Dermis blood vessel endothelial cell (primary cell): ENCODE measurements at regions not wholly inside any gene's neighbourhood (a gene's known extent, or its start where the extent isn't known, plus 50 kb on each side); places are given as distances from the start of the nearest gene placed in this dataset.

Source experiments
- DNase-seq: peaks from one replicate; pipeline ENCODE4 v3.0.0; 2010

DNA sequence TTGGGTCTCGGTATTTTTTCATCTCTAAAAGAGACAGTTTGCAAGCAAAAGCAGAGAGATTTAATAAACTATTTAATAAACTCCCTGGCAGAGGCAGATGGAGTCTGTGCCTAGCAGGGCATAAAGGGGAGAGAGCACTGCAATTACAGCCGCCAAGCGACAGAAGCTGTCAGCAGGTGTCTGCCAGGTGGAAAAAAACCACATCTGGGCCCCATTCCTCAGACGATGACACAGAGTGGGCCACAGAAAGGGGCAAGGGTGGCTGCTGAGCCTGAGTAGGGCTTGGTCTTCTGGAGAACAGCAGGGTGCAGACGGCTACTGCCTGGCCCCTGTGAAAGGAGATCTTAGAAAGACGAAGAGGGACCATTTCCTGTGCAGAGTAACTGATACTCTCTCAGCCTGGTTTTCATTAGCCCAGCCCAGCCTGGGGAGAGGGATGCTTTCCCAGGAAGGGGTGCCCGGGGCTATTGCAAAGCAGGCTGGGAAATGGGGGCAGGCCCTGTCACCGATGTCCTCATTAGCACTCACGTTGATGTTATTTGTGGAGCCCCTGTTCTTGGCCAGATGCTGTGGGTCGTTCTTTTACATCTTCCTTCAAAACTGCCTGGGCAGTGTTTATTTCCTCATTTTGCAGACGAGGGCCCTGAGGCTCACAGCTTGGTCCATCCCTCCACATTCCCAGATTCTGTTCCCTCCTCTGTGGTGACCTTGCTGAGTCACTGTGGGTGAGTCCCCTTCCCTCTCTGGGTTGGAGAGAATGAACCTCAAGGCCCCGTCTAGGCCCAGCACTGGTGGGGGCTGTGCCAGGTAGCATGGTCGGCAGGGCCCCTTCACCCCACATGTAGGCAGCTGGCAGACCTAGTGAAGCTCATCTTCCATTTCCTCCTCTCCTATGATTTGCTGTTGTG, 472.7 kb downstream of the PTPRU start:
- peak; percentile 69 for DNase-seq

DNA sequence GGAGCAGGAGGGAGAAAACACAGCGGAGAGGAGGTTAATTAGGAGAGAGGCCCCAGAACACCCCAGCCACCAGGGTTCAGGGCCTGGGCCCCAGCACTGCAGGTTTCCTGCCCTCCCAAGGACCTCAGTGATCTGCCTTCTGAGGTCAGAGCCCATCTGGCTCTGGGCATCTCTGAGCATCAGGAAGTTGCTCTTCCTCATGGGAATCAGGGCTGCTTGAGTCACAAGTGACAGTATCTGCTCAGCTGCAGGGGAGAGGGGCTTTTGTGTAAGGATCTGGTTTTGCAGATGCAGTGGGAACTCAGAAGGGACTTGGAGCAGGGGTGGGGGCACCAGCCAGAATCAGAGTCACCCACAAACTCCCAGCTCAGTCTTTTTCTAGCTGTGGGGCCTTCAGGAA, 472.1 kb downstream of the PTPRU start:
- DNase-seq = peak; percentile 80

DNA sequence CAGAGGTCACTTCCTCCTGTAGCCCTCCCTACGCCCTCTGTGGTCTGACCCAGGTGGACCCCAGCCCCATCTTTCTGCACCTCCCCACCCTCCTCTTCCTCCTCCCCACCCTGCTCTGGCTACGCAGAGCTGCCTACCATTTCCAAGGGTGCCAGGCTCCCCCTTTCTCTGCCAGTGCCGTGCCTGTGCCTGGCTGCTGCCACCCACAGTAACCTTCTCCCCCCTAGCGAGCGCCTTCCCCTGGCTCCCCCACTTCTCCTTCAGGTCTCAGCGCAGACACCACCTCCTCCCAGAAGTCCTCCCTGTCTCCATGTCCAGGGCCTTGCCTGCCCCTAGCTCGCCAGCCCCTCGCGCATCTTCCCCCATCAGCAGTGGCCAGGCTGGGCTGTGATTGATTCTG, 471.5 kb downstream of the PTPRU start:
- DNase-seq = no peak

DNA sequence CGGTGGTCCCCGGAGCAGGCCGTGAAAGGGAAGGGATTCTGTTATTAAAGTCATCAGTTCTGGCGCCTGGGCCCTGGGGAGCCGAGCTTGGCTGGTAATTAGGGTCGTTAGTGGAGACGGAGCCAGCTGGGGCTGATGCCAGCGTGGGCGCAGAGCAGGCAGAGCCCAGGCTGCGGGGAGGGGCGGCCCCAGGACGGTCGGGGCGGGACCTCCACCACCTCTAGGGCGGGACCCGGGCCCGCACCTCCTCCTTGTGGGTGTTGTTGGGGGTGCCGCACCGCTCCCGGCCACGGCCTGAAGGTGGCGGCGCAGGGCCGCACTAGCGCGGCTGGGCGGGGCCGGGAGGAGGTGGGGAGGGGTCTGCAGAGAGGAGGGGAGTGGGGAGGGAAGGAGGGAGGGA, 470.6 kb downstream of the PTPRU start:
- peak; percentile 76 for DNase-seq

DNA sequence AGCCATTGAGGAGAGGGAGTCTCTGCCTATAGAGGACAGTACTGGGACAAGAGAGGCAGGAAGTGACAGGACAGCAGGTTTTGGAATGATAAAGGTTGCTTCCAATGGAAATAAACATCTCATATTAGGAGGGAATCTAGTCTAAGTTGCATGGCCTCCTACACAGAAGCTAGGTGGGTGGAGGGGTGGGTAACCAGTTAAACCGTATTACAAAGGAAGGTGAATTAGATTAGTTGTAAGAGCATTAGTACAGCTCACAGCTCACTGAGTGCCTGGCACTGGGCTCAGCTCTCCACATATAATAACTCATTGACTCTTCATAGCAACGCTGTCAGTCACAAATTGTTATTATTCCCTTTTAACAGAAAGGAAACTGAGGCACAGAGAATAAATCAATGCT, 468.1 kb downstream of the PTPRU start:
- no peak for DNase-seq

DNA sequence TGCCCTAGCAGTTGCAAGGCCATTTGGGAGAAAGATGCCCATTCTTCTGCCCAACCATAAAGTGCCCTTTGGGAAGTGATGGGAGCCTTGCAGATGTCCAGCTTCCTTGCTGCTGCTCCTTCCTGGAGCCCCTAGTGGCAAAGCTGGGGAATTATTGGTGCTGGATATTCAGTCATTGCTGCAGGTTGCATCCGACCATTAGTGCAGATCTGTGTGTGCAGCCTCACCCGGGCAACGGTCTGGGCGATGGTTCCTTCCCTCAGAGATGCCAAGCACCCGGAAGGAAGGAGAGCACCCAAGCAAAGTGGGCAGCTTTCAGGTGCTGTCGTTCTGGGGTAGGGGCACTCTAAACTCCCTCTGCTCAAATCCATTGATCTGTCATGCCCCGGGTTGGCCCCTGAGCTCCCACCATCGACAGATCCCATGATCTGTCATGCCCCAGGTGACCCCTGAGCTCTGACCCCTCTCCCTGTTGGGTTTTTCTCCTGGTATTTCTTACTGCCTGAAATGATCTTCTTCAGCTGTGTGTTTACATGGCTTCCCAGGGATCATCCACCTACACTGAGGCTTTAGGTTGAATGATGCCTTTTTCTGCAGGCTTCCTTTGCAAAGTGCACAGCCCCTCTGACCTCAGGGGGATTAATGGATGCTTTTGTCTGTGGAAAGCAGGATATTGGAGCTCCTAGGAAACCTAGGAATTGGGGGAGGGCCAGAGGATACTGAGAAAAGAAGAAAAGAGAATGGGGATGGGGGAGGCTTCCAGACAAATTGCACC, 467.5 kb downstream of the PTPRU start:
- peak; percentile 71 for DNase-seq

DNA sequence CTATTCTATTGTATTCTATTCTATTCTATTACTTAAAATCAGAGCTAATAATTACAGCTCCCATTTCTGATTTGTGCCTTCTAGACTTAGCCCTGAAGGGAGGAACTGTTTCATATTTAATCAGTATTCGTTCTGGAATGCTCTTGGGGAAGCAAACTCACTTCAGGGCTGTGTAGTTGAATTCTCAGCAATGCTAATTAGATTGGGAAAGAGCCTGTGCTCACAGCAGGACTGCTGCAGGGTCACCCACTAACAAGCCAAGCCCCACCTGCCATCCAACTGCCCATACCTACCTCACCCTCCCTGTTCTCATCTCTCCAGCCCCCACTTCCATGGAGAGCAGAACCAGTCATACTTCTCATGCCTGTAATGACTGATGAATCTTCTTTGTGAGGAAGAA, 464.2 kb downstream of the PTPRU start:
- no peak for DNase-seq

DNA sequence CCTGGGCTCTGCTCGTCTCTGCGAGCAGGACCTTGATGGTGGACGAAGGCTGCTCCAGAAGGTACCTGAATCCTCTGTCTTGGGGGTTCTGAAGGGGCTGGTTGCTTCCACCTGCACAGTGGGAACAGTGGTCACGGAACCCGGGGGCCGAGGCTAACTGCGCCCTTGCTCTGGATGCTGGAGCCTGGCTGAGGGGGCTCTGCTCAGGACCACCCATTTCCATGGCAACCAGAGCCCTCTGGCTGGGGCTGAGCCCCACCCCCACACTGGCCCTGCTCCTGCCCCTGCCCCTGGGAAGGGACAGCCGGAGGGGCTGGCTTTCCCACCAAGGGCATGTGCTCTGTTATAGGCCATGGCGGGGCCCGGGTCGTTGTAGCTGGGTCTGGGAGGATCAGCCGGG, 462.3 kb downstream of the PTPRU start:
- no peak for DNase-seq

DNA sequence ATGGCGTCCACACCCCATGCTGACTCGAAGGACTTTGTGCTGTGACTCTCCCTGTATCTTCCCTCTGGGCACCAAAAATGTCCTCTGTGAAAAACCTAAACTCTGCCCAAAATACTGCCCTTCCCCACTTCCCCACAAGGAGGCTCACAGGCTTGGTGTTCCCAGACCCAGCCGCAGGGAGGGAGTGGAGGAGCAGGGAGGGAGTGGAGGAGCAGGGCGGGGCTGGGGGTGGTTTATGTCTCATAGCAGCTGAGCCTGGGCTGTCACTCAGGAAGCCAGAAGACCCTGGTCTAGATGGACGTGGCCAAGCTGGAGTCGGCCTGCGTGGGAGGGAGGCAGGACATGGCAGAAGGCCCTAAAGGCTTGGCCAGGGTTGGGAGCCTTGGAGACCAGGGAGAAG, 461.7 kb downstream of the PTPRU start:
- peak; percentile 53 for DNase-seq

DNA sequence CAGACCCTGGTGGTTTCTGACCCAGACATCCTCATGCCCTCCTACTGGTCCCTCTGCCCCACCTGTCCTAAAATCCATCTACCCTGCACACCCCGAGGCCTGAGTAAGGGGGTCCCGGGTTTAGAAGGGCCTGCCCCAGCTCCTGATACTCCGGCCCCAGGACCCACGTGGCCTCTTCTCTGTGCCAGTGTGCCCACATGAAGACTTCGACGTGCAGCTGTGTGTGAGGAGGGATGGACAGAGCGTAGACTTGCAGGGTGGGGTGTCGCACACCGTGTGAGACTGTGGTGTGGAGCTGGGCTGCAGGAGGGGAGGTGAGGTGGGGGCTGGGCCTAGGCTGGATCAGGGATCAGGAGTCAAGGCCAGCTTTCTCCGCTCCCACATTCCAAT, 461.1 kb downstream of the PTPRU start:
- DNase-seq = no peak

DNA sequence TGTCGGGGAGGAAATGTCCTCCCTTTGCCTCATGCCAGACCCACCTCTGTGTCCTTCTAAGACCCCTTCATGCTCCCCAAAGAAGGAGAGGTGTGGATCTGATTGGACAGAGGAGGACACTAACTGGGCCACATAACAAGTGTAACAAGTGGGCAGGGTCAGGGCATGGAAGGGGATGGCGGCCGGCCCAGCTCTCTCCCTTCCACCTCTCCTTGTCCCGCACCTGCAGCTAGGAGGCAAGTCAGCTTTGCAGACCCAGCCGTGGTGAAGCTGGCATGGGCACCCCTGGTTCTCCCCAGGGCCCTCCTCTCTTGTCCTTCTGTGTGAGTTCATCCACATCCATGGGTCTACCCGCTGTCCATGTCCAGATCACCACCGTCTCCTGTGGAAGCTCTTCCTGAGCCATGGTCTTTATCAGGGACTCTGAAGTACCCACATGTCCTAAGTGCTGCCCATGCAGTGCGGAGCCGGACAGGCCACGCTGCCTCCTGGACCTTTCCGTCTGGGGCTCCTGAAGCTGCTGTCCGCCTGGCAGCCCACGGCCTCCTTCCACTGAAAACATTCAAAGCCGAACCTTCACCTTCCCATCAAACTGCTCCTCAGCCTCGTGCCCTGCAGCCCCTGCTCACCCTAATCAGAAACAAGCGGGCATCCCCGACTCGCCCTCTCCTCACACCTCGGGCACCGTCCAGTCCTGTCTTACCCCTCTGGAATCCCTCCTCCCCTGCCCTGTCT, 460.5 kb downstream of the PTPRU start:
- no peak for DNase-seq

DNA sequence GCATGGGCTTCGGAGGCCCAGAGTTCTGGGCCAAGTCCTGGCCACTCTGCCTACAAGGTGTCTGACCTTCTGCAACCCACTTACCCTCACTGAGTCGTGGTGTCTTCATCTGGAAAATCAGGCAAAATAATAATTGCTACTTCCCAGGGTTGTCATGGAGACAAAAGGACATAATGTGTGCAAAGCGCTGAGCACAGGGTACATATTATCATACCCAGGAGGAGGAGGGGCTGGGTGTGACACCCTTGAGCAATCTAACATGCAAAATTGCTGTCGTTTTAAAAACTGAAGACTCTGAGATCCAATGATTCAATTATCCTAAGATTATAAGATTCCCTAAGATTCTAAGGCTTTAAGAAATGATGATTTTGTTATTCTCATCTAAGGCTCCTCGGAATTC, 459.5 kb downstream of the PTPRU start:
- DNase-seq = no peak

DNA sequence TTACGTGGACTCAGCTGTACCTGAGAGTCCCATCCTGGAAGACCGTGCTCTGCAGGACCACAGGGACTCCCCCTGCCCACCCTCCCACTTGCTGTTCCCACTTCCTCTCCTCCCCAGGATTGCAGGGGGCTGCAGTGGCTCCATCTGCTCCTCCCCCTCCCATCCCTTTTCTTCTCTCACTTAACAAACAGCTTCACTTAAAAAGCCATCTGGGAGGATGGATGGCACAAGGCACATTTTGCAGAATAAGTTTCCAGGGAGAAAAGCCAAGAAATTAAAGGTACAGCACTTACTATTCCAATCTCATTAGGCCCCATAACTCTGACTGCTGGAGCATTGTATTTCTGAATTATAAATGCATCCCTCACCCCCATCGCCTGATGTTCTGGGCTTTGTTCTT, 458.7 kb downstream of the PTPRU start:
- no peak for DNase-seq

DNA sequence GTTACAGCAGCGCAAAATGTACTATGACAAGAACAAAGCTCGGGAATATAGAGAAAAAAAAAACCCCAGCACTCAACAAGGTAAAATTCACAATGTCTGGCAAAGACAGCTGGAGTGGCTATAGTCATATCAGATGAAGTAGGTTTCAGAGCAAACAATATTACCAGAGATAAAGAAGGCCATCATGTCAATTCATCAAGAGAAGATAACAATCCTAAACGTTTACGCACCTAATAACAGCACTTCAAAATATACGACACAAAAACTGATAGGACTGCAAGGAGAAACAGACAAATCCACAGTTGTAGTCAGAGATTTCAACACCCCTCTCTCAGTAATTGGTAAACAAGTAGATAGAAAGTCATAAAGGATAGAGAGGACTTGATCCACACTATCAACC, 455.2 kb downstream of the PTPRU start:
- no peak for DNase-seq

DNA sequence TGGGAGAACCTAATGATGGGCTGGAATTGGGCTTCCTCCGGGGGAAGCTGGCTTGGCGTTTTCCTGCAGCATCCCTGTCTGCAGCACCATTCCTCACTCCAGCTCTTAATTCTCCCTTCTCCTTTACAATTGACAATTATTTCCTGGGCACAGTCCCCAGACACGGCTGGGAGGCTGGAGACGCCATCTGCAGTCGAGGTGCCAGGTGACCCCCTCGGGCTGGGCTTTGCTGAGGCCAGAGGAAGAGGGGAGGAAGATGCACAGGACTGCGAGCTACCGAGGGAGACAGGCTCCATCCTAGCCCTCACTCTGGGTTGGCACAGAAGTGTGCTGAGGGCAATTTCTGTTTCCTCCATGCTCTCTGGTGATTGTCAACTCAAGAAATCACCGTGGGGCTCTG, 453.8 kb downstream of the PTPRU start:
- no peak for DNase-seq

DNA sequence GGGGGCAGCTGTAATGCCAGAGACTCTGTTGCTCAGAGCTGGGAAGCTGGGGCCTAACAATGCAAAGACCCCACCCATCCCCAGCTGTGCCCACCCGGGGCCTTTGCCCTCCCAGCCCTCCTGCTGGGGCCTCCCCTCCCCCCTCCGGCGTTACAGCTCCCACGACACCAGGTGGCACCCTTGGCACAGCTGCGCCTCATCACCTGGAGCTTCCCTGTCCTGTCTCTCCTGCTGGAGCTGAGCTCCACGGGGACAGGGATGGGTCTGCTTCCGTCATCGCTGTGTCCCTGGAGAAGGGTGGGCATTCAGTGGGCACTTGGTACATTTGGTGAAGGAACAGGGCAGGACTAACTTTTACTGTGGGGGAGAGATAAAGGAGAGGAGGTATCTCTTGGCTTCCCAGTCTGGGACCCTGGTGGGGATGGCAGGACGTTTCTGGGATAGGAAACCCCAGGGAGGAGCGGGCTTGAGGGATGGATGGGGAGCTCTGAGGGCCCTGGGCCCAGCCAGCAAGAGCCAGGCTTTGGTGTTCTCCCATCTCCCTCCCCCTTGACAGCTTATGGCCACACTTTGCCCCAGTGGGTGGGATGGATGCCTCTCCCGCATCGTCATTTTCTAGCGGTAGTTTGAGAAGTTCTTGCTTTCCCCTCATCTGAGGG, 453.2 kb downstream of the PTPRU start:
- DNase-seq = no peak

DNA sequence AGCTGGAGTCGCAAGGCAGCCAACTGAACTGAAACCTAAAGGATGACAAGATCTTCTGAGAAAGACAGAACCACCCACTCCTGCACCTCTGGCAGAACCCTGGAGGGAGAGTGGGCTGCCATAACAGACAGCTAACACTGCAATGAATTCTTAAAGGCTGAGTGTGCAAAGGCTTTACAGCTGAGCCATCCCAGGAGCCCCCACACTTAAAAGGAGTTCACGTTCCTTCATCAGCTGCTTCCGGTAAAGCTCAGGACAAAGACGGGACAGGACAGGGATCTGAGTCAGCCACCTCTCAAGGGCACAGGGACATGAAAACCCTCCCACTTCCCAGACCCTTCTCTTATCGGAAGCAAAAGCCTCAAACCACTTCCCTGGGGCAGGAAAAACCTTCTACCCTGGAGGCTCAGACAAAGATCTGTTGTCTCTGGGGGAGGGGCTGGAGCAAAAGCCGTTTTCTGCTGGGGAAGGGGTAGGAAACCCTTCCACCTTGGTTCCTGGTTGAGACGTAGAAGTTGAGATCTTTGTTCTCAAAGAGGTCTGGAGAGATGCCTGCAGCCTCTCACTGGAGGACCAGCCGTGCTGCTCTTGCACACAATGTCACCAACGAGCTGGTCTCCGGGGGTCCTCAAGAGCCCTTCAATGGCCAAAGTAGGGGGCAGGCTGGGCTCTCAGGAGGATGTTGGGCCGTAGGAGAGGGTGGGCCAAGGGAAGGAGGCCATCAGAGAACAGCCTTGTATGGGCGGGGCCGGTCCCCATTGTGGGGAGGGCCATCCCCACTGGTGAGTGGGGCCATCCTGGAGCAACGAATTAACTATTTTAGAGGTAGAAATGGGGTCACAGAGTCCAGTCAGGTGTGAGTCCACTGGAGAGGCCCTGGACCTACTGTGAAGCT, 452.4 kb downstream of the PTPRU start:
- peak; percentile 80 for DNase-seq

DNA sequence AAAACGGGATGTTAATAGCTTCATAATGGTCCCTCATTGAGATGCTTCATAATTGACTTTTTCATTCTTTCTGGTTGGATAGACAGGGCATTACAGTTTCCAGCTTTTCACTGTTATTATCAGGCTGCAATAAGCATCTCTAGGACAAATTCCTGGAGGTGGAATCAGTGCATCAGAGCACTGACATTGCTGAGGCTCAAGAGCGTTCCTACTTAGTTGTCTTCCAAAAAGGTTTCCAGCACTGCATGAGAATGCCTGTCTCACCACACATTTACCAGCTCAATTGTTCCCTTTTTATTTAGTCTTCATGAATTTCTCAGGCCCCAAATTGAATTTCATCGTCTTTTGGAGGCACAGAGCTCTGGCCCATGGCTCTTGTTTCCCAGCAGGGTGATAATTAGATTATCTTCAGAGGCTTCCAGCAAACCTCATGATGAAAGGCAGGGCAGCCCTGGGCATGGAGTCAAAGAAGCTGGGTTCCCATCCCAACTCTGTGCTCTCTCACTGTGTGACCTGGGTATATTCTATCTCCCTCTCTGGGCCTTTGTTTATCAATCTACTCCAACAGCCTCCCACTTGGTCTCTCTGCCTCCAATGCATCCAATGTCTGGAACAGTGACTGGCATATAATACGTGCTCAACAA, 451.4 kb downstream of the PTPRU start:
- no peak for DNase-seq

DNA sequence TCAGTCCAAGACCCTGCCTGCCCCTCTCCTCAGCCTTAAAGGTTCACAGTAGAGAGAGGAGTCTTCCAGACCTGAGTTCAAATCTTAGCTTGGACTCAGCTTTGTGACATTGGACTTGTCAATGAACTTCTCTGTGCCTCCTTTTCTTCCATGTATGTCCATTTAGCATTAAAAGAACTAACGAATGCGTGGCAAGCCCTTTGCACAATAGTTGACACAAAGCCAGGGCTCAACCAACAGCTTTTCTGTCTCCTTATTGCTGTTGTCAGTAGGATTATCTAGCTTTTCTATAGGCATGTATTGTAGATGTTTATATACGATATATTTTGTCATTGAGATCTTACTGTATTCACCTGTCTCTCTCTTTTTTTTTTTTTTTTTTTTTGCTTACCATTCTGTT, 450.8 kb downstream of the PTPRU start:
- DNase-seq = no peak

DNA sequence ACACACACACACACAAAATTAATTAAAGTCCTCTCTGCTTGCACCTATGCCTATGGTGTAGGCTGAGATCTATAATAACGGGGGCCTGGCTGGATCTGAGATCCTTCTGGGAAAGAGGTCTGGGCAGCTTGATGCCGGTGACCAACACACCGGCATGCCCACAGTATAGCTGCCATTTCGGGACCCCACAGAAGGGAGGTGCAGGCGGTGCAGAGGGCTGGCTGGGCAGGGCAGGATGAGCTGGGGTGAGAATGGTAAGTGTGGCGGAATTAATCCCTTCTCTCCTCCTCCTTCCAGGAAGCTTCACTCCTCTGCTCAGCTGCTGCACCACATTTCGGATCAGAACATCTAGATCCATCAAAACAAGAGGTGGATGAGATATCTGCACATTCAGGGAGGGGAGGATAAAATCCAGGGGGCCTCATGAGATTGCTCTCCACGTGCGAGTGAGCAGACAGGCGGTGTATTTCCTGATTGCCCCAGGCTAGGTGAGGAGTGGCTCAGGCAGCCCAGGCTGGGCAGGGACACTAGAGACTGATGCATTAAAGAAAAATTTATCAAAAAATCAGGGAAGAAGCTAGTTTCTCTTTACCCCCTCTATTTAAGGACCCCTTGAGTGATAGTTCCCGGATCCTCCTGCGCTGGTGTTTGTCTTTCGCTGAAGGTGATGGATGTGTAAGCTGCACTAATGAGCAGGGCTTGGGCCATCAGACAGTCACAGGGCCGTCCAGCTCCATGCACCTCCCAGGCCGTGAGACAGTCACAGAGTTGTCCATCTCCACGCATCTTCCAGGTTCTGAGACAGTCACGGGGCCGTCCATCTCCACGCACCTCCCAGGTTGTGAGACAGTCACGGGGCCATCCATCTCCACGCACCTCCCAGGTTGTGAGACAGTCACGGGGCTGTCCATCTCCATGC, 449.9 kb downstream of the PTPRU start:
- DNase-seq = no peak
